ENCODE measurements at regions not wholly inside any gene's neighbourhood (a gene's known extent, or its start where the extent isn't known, plus 50 kb on each side); places are given as distances from the start of the nearest gene placed in this dataset.

- no peak for DNase-seq
Observed at GRCh38 chr16:11447272-11447671, 102.0 kb downstream of the RMI2 start.

- no peak for DNase-seq
Observed at GRCh38 chr16:11447836-11448235, 102.6 kb downstream of the RMI2 start.

DNA sequence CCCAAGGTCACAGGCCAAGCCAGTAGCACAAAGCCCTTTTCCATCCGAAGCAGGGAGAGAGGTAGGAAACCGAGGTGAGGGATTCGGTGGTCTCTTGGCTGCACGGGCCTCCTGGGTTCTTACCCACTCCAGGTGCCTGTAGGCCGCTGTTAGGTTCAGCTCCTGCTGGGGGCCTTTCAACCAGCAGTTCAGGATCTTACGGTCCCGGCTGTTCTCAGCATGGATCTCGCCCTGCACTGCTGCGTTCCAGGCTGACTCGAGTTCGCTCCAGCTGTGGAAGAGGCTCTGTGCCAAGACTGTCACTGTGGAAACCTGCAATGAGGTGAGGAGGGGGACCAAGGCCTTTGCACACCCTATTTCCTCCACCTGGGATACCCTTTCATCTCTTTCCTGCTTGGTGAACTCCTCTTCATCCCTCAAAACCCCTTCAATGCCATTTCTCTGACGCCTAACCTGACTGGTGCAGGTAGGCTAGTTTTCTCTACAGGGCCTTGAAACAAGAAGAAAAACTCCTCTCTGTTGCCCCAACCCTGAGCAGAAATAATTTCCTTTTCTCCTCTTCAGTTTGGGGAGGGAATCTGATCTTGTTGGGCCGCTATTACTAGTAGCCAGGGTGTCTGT is 103.6 kb downstream of the RMI2 start:
- DNase-seq = no peak

DNA sequence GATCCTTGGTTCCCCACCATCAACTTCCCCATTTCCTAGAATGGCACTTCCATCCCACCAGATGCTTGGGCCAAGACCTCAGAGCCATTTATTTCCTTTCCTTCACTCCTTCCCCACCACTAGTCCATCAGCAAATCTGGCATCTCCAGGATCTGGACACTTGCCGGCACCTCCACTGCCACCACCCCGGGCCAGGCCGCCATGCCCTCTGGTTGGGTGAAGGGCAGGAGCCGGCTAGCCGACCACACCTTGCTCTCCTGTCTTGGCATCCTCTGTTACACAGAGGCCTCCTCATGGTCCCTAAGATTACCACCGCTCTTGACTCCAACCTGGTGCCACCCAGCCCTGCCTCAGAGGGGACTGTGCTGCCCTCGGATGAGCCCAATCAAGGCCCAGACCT is 104.5 kb downstream of the RMI2 start:
- no peak for DNase-seq

DNA sequence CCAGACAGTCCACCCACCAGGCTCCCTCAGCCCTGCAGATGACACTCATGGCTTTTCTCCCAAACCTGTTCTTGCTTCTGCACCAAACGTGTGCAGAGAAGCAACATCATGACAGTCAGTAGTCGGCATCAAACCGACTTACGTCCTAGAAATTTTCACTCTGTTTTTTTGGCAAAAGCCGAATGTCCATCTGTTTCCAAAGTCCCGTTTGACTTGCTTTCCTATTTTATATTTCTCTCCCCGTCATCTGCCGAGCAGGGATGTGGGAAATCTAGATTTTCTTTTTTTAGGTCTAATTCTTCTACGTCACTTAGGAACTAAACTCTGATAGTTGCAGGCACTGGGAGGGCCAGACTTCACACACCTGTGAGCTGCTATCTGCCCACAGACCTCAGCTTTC is 104.9 kb downstream of the RMI2 start:
- DNase-seq = no peak

DNA sequence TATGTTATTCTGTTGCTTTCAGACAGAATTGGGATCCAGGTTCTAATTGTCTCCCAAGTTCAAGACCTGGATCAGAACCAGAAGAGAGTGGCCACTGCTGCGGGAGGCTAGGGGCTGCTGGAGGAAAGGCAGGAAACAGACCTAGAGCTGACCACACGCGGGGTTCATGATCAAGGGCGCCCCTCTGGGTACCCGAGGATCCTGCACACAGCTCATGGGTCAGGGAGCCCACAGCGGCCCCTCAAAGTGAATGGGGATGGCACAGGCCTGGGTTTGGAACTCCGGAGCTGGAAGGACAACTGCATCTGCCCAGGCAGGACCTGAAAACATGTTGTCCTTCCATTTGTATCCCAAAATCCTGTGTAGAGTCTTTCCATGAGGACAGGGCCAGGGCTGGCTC is 107.0 kb downstream of the RMI2 start:
- DNase-seq = no peak

DNA sequence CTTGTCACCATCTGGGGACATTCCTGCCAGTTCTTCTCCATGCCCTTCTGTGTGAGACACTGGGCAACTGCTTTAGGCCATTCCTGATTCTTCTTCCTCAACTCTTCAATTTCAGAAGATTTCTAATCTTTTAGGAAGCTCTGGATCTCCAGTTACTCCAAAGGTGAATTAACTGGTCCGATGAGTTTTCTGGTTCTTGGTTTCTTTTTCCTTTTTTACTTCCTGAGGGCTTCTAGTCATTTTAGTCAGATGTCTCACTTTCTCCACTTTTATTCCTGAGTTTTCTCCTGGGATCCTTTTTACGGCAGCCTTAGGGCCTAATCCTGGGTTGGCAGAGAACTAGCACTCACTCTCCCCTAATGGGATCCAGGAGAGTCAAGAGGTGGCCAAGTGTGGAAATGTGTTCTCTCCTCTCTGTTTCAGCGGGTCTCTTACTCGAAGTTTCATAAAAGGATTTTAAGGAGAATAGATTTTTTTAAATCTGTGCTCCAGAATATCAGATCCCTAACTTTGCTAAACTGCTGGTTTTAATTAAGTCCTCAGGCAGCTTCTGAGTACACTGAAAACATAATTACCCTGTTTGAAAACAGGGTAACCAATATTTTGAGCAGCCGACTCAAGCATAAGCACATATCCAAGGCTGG is 107.6 kb downstream of the RMI2 start:
- no peak for DNase-seq

- no peak for DNase-seq
Observed at GRCh38 chr16:11456741-11457140, 111.5 kb downstream of the RMI2 start.

DNA sequence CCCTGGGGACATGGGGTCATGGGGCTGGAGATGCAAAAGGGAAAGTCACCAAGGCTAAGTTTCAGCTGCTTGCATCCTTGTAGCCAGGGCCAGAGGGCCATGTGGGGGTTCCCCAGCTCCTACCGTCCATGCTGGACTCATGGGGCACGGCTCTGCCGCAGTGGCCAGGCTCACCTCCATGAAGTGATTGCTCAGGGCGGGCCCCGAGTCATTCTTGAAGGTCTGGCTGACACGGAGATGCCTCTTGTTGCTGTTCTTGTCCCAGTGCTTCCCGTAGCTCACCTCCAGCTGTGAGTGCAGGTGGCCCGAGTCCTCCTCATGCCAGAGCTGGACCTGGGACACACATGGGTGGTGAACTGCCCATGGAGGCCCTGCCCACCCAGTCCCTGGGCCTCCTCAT is 114.5 kb downstream of the RMI2 start:
- DNase-seq = no peak

- no peak for DNase-seq
Observed at GRCh38 chr16:11460820-11461594, 115.7 kb downstream of the RMI2 start.

DNA sequence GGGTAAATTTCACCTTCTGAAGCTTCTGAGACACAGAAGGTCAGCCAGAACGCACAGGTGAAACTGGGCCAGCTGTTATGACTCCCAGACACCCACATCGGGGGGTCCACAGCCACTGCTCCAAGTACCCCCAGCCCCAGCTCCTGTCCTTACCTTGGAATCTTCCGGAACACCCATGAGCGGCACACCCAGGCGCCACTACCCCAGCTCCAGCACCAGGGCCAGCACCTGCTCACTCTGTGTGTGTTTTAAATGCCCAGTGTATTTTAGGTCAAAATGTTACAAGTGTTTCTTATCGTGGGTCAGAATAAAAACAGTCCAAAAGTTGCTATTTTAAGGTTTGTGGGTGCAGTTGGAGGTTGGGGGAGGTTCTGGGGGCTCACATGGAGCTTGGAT is 116.3 kb downstream of the RMI2 start:
- no peak for DNase-seq

- DNase-seq = no peak
Observed at GRCh38 chr16:11462036-11462435, 116.8 kb downstream of the RMI2 start.

DNA sequence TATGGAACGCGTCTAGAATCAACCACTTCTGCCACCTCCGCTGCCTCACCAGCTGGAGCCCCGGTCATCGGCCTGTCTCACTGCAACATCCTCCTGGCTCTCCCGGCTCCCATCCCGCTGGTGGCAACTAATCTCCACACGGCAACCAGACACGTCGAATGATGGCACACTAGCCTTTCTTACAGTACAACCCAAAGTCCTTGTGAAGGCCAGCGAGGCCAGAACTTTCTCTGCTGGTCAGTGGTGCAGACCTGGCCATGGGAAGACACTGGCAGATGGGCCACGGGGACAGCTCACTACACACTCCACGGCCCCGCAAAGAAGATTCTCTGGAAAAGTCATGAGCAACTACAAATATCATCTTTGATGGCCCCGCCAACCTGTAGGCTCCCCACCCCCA is 117.6 kb downstream of the RMI2 start:
- DNase-seq = no peak

- no peak for DNase-seq
Observed at GRCh38 chr16:11464241-11464640, 119.0 kb downstream of the RMI2 start.

DNA sequence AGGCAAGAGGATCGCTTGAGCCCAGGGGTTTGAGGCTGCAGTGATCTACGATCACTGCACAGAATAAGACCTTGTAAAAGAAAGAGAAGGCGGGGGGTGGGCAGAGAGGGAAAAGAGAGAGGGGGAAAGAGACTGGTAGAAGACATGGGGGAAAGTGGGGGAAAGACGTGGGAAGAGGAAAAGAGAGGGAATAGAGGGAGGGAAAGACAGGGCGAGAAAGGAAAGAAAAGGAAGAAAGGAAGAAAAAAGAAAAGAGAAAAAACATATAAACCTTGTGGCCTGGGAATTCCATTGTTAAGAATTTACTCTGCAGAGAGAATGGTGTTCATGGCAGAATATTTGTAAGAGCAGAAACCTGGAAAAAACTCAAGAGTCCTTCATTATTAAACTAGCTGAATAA is 120.4 kb downstream of the RMI2 start:
- no peak for DNase-seq

- DNase-seq = no peak
Observed at GRCh38 chr16:11470676-11471415, 115.9 kb downstream of the LITAF start.

DNA sequence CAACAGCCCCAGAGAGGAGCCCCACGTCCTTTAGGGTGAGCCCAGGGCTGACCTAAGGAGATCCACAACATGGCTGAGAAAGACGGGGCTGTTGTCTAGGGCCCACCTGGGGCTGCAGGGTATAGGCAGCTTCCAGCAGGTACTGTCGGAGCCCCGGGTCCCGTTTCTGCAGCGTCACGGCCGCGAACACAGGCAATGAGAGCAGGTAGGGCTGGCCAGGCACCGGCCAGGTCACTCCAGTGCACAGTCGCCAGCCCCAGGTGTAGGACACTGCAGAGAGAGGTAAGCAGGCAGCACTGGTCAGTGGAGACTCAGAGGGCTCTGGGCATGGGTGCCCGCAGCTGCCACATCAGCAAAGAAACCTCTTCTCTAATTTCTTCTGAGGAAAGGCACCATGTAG is 115.2 kb downstream of the LITAF start:
- no peak for DNase-seq

- no peak for DNase-seq
Observed at GRCh38 chr16:11472410-11472809, 114.3 kb downstream of the LITAF start.

GRCh38 chr16:11472851-11473250 is 113.9 kb downstream of the LITAF start:
- no peak for DNase-seq

DNA sequence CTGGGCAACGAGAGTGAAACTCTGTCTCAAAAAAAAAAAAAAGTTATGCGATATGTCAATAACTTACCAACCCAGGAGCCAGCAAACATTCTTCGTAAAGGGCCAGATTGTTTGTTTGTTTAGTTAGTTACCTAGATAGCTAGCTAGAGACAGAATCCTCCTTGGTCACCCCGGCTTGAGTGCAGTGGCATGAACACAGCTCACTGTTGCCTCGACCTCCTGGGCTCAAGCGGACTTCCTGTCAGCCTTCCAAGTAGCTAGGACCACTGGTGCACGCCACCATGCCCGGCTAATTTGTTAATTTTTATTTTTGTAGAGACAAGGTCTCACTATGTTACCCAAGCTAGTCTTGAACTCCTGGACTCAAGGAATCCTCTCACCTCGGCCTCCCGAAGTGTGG is 113.0 kb downstream of the LITAF start:
- no peak for DNase-seq

DNA sequence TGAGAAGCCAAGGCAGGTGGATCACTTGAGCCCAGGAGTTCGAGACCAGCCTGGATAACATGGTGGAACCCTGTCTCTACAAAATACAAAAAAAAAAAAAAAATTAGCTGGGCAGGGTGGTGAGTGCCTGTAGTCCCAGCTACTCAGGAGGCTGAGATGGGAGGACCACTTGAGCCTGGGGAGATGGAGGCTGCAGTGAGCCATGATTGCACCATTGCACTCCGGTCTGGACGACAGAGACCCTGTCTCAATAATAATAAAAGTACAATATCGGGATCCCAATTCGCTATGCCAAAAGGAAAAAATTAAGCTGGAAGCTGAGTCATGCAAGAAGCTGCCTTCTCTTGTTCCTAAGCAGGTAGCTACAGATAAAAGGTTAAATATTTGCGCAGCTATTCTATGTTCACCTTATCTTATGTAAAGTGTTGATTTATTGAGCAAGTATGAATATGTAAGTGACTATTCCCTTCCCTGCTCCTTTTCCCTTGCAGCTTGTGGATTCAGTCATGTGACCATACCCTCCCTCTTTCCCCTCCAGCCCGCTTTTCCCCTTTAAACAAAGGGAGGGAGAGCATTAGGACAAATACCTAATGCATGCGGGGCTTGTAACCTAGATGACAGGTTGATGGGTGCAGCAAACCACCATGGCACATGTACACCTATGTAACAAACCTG is 112.0 kb downstream of the LITAF start:
- peak; percentile 6 for DNase-seq

- DNase-seq = no peak
Observed at GRCh38 chr16:11475896-11476630, 110.7 kb downstream of the LITAF start.
